ENCODE measurements at regions not wholly inside any gene's neighbourhood (a gene's known extent, or its start where the extent isn't known, plus 50 kb on each side); places are given as distances from the start of the nearest gene placed in this dataset.
A peak's percentile ranks its signal among the peaks of the same experiment; 100 is the strongest.

- no peak for DNase-seq
Measured at GRCh38 chr2:9156483-9156882, 50.1 kb upstream of the ASAP2 start.

GRCh38 chr2:9154061-9154460, 52.6 kb upstream of the ASAP2 start:
- no peak for DNase-seq

- no peak for DNase-seq
Measured at GRCh38 chr2:9153643-9153980, 53.0 kb upstream of the ASAP2 start.

GRCh38 chr2:9152975-9153642, 53.5 kb upstream of the ASAP2 start:
- peak; percentile 52 for DNase-seq

- no peak for DNase-seq
Measured at GRCh38 chr2:9150906-9151305, 55.7 kb upstream of the ASAP2 start.

GRCh38 chr2:9150568-9150900, 56.1 kb upstream of the ASAP2 start:
- DNase-seq = no peak

- DNase-seq = no peak
Measured at GRCh38 chr2:9149726-9150567, 56.7 kb upstream of the ASAP2 start.

GRCh38 chr2:9149388-9149660, 57.3 kb upstream of the ASAP2 start:
- DNase-seq = no peak

GRCh38 chr2:9146646-9147045, 60.0 kb upstream of the ASAP2 start:
- no peak for DNase-seq

GRCh38 chr2:9145752-9146430, 60.7 kb upstream of the ASAP2 start:
- no peak for DNase-seq

- DNase-seq = peak; percentile 86
Measured at GRCh38 chr2:9145109-9145751, 61.4 kb upstream of the ASAP2 start.

GRCh38 chr2:9144617-9145016, 62.0 kb upstream of the ASAP2 start:
- DNase-seq = peak; percentile 68

GRCh38 chr2:9144046-9144445, 62.6 kb upstream of the ASAP2 start:
- no peak for DNase-seq

- DNase-seq = no peak
Measured at GRCh38 chr2:9143264-9143815, 63.3 kb upstream of the ASAP2 start.

- peak; percentile 90 for DNase-seq
Measured at GRCh38 chr2:9142551-9143263, 63.9 kb upstream of the ASAP2 start.

- no peak for DNase-seq
Measured at GRCh38 chr2:9141706-9142460, 64.7 kb upstream of the ASAP2 start.

GRCh38 chr2:9141091-9141667, 65.4 kb upstream of the ASAP2 start:
- peak; percentile 64 for DNase-seq

GRCh38 chr2:9140645-9141044, 66.0 kb upstream of the ASAP2 start:
- no peak for DNase-seq

GRCh38 chr2:9139491-9140443, 66.8 kb upstream of the ASAP2 start:
- DNase-seq = peak; percentile 53

- DNase-seq = no peak
Measured at GRCh38 chr2:9137379-9138150, 69.0 kb upstream of the ASAP2 start.
